ENCODE measurements at regions not wholly inside any gene's neighbourhood (a gene's known extent, or its start where the extent isn't known, plus 50 kb on each side); places are given as distances from the start of the nearest gene placed in this dataset.

DNA sequence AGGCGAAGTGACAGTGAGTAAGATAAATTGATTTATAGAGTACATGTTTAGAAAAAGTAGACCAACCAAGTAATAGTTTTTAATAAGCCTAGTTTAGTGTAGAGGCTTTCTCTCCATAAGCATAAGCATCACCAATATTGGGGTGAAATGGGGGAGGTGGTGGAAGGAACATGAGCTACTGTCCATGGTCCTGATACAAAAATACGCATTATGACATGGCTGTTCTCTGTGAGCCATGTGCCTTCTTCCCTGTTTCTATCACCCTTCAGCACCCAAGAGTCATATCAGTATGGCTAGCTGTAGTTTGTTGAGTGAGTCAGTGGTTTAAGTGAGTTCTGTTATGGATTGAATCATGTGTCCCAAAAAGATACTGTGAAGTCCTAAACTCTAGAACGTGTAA lies 150.8 kb downstream of the EDN1 start:
- in situ Hi-C loops (cut with MboI; ENCODE audit: low pct_unique_long_range_greater_than_20kb in 2 of 9, low sequenced_read_pairs in 9 of 9, unreplicated experiment in 9 of 9) = no loop called here
- 48 to 100% (median 83%) methylated on average over 1 to 3 of the region's 3 CpGs; no CpG with 5 or more reads in 3 of the 10 experiments for WGBS, 10 experiments
- no peak overlapping the region for H3K4me3 ChIP-seq
- ATAC-seq (replicated peaks in 6 of 8) = no peak
- no peak overlapping the region for H3K27ac ChIP-seq
- no peaks in the 10 kb centered on the region for H3K4me1 ChIP-seq (replicated peaks in 1 of 2)

DNA sequence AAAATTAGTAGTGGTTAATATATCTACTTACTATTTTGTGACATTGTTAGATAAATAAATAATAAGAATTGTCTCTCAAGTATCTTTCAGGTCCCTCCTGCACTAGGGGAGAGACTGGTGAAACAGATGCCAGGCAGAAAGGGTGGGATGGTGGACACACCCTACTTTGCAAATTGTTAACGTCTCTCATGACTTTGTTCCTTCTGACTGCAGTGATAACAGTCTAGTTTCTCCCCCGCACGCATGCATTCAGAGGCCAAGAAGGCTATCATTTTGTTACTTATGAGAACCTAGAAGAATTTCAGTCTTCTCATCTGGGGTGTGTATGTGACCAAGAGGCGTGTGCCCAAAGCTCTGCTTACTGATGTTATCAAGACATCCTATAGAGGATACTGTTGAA lies 152.3 kb downstream of the EDN1 start:
- Histone ChIP-seq H3K4me3 (no peak overlapping the region), H3K27ac (no peak overlapping the region), H3K4me1 (replicated peaks in 1 of 2) (no peaks in the 10 kb centered on the region)
- 0 to 93% (median 60%) methylated on average over 1 to 4 of the region's 4 CpGs for WGBS, 10 experiments
- in situ Hi-C loops (cut with MboI; ENCODE audit: low pct_unique_long_range_greater_than_20kb in 2 of 9, low sequenced_read_pairs in 9 of 9, unreplicated experiment in 9 of 9) = no loop called here
- ATAC-seq (replicated peaks in 6 of 8) = peak in 2 of 8 experiments; percentile 43 to 55

DNA sequence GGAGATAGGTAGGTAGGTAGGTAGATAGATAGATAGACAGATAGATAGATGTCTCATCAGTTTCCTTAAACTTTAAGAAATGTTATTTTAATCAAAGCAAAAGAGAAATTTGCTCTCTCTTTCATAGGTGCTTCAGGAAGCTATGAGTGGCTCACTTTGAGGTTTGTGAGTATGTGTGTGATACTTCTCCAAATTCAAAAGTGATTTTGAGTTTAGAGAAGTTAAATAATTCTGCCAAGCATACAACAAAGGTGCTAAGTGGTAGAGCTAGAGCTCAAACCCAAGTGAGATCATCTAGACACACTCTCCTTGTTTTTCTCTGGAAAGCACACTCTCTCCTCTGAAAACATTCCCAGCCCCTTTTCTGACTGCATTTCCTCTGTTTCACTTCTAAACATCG lies 156.2 kb downstream of the EDN1 start:
- in situ Hi-C loops (cut with MboI; ENCODE audit: low pct_unique_long_range_greater_than_20kb in 2 of 9, low sequenced_read_pairs in 9 of 9, unreplicated experiment in 9 of 9) = no loop called here
- 29 to 100% (median 59%) methylated on average over 1 of the region's 1 CpG; no CpG with 5 or more reads in 4 of the 10 experiments for WGBS, 10 experiments
- no peak for ATAC-seq (replicated peaks in 6 of 8)
- no peak overlapping the region for H3K4me3 ChIP-seq
- peaks cover 0 to 8% of the 10 kb centered on the region in 2 donors for H3K4me1 ChIP-seq (replicated peaks in 1 of 2)
- H3K27ac ChIP-seq = no peak overlapping the region

DNA sequence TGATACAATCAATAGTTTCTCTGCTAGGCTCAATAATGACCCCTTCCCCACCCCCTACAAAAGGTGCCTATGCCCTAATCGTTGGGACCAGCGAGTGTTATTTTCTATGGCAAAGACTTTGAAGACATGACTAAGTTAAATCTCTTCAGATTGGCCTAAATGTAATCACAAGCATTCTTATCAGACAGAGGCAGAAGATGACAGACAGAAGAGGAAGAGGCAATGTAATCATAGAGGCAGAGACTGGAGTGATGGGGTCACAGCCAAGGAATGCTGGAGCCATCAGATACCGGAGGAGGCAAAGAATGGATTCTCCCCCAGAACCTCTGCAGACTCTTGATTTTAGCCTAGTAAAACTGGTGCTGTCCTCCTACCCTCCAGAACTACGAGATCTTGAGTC lies 159.3 kb downstream of the EDN1 start:
- in situ Hi-C loops (cut with MboI; ENCODE audit: low pct_unique_long_range_greater_than_20kb in 2 of 9, low sequenced_read_pairs in 9 of 9, unreplicated experiment in 9 of 9) = no loop called here
- peaks cover 0 to 8% of the 10 kb centered on the region in 2 donors for H3K4me1 ChIP-seq (replicated peaks in 1 of 2)
- 14 to 100% (median 79%) methylated on average over 1 to 4 of the region's 4 CpGs; no CpG with 5 or more reads in 2 of the 10 experiments for WGBS, 10 experiments
- ATAC-seq (replicated peaks in 6 of 8) = no peak
- H3K27ac ChIP-seq = no peak overlapping the region
- H3K4me3 ChIP-seq = no peak overlapping the region

DNA sequence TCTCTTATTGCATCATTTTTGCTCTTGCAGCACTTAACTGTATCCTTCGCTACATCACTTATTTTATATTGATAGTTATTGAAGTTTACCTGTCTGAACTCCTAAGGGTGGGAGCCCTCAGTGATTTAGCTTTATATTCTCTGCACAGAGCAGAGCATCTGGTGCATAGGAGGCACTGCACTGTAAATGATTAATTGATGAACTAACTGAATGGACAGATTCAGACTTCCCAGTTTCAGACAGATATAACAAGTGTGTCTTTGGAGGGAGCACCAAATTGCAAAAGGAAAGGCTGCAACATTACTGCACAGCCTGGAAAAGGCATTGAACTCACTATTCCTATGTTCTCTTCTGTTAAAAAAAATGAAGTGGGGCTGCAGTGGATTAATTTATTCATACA lies 160.3 kb downstream of the EDN1 start:
- in situ Hi-C loops (cut with MboI; ENCODE audit: low pct_unique_long_range_greater_than_20kb in 2 of 9, low sequenced_read_pairs in 9 of 9, unreplicated experiment in 9 of 9) = no loop called here
- 50 to 100% (median 67%) methylated on average over 1 of the region's 1 CpG; no CpG with 5 or more reads in 3 of the 10 experiments for WGBS, 10 experiments
- ATAC-seq (replicated peaks in 6 of 8) = peak in 4 of 8 experiments; percentile 22 to 63 (median 60)

DNA sequence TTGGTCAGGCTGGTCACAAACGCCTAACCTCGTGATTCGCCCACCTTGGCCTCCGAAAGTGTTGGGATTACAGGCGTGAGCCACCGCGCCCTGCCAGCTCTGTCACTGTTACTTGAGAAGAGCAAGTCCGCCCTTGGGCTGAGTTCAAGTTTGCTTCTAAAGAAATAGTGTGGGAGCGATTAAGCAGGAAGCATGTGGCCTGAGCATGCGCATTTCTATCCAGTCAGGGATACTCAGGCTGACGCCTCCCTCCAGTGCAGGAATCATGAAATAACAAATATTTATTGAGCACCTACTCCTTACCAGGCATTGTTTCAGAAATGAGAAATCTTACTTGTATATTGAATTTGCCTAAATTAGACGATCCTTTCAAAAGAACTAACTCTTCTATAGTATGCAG lies 166.2 kb downstream of the EDN1 start:
- Histone ChIP-seq H3K27ac (no peak overlapping the region), H3K4me1 (replicated peaks in 1 of 2) (peaks cover 28 to 34% of the 10 kb centered on the region in 2 donors), H3K4me3 (no peak overlapping the region)
- ATAC-seq (replicated peaks in 6 of 8) = peak in 1 of 8 experiments; percentile 19
- in situ Hi-C loops (cut with MboI; ENCODE audit: low pct_unique_long_range_greater_than_20kb in 2 of 9, low sequenced_read_pairs in 9 of 9, unreplicated experiment in 9 of 9) = no loop called here
- 60 to 100% (median 93%) methylated on average over 1 to 10 of the region's 12 CpGs; no CpG with 5 or more reads in 2 of the 10 experiments for WGBS, 10 experiments

More for the DNA sequence above, 160.3 kb downstream of the EDN1 start:
- Histone ChIP-seq H3K4me1 (replicated peaks in 1 of 2) (peaks cover 0 to 8% of the 10 kb centered on the region in 2 donors), H3K4me3 (no peak overlapping the region), H3K27ac (no peak overlapping the region)

DNA sequence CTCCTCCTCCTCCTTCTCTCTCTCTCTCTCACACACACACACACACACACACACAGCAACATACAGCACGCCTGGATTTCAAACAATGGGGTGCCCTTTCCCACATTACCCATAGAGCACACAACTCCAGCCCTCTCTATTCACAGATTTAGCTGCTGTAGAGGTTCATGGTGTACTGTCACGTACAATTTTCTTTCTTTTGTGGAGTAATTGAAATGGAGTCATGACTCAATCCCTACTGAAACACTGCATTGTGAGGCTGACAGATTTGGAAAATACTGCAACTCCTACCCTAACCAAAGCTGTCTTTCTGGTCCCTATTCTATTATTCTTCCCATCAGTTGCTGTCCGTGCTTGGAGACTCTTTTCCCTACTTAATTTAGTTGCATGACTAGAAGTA lies 166.9 kb downstream of the EDN1 start:
- 13 to 83% (median 39%) methylated on average over 1 to 3 of the region's 3 CpGs; no CpG with 5 or more reads in 1 of the 10 experiments for WGBS, 10 experiments
- Histone ChIP-seq H3K27ac (peak overlapping the region in 1 of 2 donors; percentile 29), H3K4me1 (replicated peaks in 1 of 2) (peaks cover 28 to 34% of the 10 kb centered on the region in 2 donors), H3K4me3 (no peak overlapping the region)
- in situ Hi-C loops (cut with MboI; ENCODE audit: low pct_unique_long_range_greater_than_20kb in 2 of 9, low sequenced_read_pairs in 9 of 9, unreplicated experiment in 9 of 9) = no loop called here
- ATAC-seq (replicated peaks in 6 of 8) = peak in 5 of 8 experiments; percentile 86 to 95 (median 94)

DNA sequence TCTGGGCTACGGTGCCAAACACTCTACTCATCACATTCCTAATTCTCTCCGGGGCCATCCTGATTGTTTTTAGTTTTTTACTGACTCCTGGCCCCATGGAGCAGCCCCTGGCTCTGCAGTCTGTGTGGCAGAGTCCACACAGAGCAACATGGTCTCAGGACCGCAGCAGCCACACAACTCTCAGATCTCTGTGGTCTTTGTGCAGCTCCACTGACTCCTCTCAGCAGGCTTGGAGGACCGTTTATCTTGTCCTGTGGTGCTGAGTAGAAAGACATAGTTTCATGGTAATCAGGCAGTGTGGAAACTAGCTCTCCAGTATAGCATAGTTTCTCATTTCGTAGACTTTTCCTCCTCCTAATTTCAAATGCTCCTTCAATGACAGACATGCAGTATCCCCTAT lies 168.4 kb downstream of the EDN1 start:
- WGBS, 10 experiments = 0 to 83% (median 53%) methylated on average over 1 to 4 of the region's 5 CpGs; no CpG with 5 or more reads in 3 of the 10 experiments

DNA sequence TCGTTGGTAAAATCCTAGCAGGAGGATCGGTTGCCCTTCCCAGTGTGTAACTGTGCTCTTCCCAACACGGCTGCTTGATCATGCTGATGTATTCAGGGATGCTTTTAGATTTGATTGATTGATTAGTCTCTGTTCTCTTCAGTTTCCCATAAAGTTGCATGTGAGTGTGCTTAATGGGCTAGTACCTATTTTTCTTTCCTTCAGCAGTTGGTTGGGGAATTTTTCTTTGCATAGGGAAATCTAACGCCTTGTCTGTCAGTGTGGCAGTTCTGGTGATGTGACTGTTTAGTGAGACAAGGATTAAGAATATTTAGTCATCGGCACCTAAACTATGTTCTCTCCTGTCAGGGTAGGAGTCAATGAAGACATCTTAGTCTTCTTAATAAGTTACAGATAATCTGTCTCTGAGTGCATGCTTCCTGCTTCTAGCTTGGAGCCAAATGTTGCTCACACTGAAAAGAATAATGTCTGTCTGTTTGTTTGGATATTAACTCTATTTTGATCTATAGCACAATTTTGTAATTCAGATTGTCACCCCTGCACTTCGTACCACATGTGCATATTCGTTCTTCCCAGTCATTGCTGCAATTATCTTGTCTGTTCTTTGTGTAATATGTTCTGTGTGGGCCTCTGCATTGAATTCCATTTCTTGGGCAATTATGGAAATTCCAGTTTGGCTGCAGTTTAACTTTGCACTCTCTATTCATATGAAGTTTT lies 169.9 kb downstream of the EDN1 start:
- Histone ChIP-seq H3K27ac (no peak overlapping the region), H3K4me1 (replicated peaks in 1 of 2) (peaks cover 28 to 34% of the 10 kb centered on the region in 2 donors), H3K4me3 (no peak overlapping the region)
- in situ Hi-C loops (cut with MboI; ENCODE audit: low pct_unique_long_range_greater_than_20kb in 2 of 9, low sequenced_read_pairs in 9 of 9, unreplicated experiment in 9 of 9) = no loop called here
- 25 to 82% (median 37%) methylated on average over 2 to 6 of the region's 7 CpGs; no CpG with 5 or more reads in 1 of the 10 experiments for WGBS, 10 experiments
- peak in 6 of 8 experiments; percentile 21 to 98 (median 52) for ATAC-seq (replicated peaks in 6 of 8)

More for the DNA sequence above, 168.4 kb downstream of the EDN1 start:
- H3K27ac ChIP-seq = no peak overlapping the region
- no peak overlapping the region for H3K4me3 ChIP-seq
- in situ Hi-C loops (cut with MboI; ENCODE audit: low pct_unique_long_range_greater_than_20kb in 2 of 9, low sequenced_read_pairs in 9 of 9, unreplicated experiment in 9 of 9) = no loop called here
- H3K4me1 ChIP-seq (replicated peaks in 1 of 2) = peaks cover 28 to 34% of the 10 kb centered on the region in 2 donors
- no peak for ATAC-seq (replicated peaks in 6 of 8)

DNA sequence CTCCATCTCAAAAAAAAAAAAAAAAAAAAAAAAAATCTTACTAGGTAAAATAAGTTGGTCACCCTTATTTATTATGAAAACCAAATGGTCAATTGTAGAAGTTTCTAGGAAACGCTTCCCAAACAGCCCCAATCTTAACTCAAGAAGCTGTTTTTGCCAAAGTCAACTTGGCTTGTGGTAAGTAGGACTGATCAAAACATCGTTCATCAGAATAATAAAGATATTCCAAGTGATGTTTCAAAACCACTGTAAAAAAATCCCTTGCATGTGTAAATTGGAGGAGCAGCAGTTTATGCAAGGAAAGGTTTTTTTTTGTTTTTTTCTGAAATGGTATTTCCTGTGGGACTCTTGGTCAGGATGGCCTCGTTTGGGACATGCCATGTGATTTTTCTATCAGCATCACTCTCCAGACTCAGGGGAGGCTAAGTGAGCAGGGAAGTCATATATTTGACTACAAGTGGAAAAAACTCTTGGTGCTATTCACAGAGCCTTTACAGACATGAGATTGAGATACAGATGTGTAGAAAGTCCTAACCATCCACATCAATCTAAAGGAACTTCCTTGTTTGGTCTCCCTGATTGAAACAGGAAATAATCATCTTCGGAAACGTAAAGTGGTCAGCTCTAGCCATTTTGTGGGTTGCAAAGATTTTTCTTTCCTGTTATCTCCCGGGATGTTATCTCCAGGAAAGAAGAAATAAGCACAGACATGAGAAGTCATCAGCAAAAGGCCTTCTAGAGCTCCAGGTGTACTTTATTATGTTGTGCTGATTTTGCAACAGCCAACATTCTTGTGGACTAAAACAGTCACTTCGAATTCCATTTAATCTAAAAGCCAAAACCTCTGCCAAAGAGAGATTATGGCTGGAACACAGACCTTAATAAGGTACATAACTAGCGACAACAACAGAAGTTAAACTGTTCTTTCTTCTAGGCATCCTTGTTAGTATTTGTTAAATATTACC lies 177.8 kb downstream of the EDN1 start:
- H3K27ac ChIP-seq = no peak overlapping the region
- in situ Hi-C loops (cut with MboI; ENCODE audit: low pct_unique_long_range_greater_than_20kb in 2 of 9, low sequenced_read_pairs in 9 of 9, unreplicated experiment in 9 of 9) = no loop called here
- peaks cover 7 to 9% of the 10 kb centered on the region in 2 donors for H3K4me1 ChIP-seq (replicated peaks in 1 of 2)
- no peak overlapping the region for H3K4me3 ChIP-seq
- WGBS, 10 experiments = 44 to 92% (median 75%) methylated on average over 3 to 8 of the region's 8 CpGs
- peak in 1 of 8 experiments; percentile 42 for ATAC-seq (replicated peaks in 6 of 8)

DNA sequence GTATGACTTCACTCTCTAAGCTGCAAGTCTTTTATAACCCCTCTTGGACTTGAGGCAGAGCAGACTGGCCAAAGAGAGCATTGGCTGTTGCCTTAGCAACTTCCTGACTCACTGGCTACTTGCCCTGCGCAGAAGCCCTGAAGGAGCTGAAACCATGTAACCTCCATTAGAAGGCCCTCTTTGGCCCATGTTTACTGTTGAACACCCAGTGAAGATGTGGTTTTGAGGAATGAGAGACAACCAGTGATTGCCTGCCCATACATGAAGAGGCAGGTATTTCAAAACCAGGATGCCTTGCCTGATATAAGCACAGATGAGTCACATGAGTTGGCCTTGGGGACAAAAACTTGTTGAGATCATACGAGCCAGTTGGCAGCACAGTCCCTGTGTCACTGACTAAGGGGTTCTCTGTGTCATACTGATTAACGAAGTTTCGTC lies 182.5 kb downstream of the EDN1 start:
- Histone ChIP-seq H3K4me3 (no peak overlapping the region), H3K27ac (no peak overlapping the region), H3K4me1 (replicated peaks in 1 of 2) (peaks cover 16% of the 10 kb centered on the region in 2 donors)
- in situ Hi-C loops (cut with MboI; ENCODE audit: low pct_unique_long_range_greater_than_20kb in 2 of 9, low sequenced_read_pairs in 9 of 9, unreplicated experiment in 9 of 9) = no loop called here
- WGBS, 10 experiments = 13 to 90% (median 76%) methylated on average over 1 to 4 of the region's 4 CpGs; no CpG with 5 or more reads in 2 of the 10 experiments
- peak in 7 of 8 experiments; percentile 45 to 89 (median 66) for ATAC-seq (replicated peaks in 6 of 8)

DNA sequence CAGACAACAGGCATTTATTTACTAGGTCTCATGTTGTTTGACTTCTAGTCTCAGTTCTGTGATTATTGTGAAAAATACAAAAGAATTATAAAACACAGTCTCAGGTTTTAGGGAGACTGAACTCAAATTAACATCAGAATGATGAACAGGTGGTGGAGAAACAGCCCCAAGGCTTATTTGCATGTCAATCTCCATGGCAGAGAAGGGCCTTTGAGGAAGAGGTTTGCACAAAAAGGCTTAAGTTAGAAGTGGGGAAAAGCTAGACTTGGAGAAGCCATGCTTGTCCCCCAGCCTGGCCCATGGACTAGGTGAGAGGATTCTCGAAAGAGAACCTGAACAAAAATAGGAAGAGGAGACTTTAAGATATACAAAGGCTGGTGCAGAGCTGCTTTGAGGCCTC lies 183.3 kb downstream of the EDN1 start:
- no peak overlapping the region for H3K4me3 ChIP-seq
- in situ Hi-C loops (cut with MboI; ENCODE audit: low pct_unique_long_range_greater_than_20kb in 2 of 9, low sequenced_read_pairs in 9 of 9, unreplicated experiment in 9 of 9) = no loop called here
- H3K27ac ChIP-seq = no peak overlapping the region
- WGBS, 10 experiments = 17 to 78% (median 60%) methylated on average over 1 of the region's 1 CpG; no CpG with 5 or more reads in 5 of the 10 experiments
- ATAC-seq (replicated peaks in 6 of 8) = peak in 2 of 8 experiments; percentile 23 to 25
- peaks cover 16% of the 10 kb centered on the region in 2 donors for H3K4me1 ChIP-seq (replicated peaks in 1 of 2)
